ENCODE measurements at regions not wholly inside any gene's neighbourhood (a gene's known extent, or its start where the extent isn't known, plus 50 kb on each side); places are given as distances from the start of the nearest gene placed in this dataset.

DNA sequence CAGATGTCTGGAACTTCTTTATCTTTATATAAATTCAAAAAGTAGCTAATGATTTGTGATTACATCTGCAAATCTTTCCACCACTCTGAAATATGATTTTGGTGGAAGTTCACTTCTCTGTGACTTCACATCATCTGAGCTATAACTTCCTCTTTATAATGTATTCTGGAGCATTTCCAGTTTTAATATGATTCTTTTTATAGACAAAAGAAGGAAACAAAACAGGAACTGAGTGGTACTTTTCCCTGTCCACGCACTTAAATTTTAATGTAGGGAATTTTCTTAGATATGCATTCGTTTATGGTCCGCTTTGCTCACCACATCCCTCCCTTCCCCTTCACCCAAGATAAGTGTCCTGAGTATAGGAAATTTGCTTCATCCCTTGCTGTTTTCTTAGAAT lies 333.5 kb downstream of the CHSY3 start:
- Mint-ChIP-seq H3K4me3 (no peak overlapping the region), H3K4me1 (ENCODE audit: low read depth) (no peaks in the 10 kb centered on the region)
- no peaks in the 10 kb centered on the region for H3K4me1 ChIP-seq (ENCODE audit: insufficient read depth, low read length)

More for the DNA sequence above, 333.5 kb downstream of the CHSY3 start:
- TF ChIP-seq, protein P1, sequence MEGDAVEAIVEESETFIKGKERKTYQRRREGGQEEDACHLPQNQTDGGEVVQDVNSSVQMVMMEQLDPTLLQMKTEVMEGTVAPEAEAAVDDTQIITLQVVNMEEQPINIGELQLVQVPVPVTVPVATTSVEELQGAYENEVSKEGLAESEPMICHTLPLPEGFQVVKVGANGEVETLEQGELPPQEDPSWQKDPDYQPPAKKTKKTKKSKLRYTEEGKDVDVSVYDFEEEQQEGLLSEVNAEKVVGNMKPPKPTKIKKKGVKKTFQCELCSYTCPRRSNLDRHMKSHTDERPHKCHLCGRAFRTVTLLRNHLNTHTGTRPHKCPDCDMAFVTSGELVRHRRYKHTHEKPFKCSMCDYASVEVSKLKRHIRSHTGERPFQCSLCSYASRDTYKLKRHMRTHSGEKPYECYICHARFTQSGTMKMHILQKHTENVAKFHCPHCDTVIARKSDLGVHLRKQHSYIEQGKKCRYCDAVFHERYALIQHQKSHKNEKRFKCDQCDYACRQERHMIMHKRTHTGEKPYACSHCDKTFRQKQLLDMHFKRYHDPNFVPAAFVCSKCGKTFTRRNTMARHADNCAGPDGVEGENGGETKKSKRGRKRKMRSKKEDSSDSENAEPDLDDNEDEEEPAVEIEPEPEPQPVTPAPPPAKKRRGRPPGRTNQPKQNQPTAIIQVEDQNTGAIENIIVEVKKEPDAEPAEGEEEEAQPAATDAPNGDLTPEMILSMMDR (IDR thresholded peaks at IDR 0.05) = no peak
- Mint-ChIP-seq H3K36me3 (ENCODE audit: low read depth) (no peaks in the 10 kb centered on the region), H3K27ac (no peak overlapping the region), H3K9me3 (peaks cover 3% of the 10 kb centered on the region), H3K27me3 (peaks cover 12% of the 10 kb centered on the region)
- ATAC-seq (ENCODE audit: poor library complexity) (no peak), DNase-seq (no peak)
- H3K27me3 ChIP-seq (ENCODE audit: control insufficient read depth in 1 of 2, insufficient read depth in 2 of 2, low read length in 2 of 2) = no peaks in the 10 kb centered on the region
- POLR2A ChIA-PET = no interaction called here
- CTCF ChIA-PET = no interaction called here
- H3K9me3 ChIP-seq (ENCODE audit: control insufficient read depth in 1 of 2, insufficient read depth in 1 of 2, low read length in 2 of 2) = no peaks in the 10 kb centered on the region
- intact Hi-C loops (cut with DNase I, micrococcal nuclease) = no loop called here
- no peaks in the 10 kb centered on the region for H3K36me3 ChIP-seq (ENCODE audit: insufficient read depth, low read length)
- H3K27ac ChIP-seq (ENCODE audit: low read depth in 1 of 2, low read length in 2 of 2) = no peak overlapping the region
- no peak overlapping the region for H3K4me3 ChIP-seq (ENCODE audit: low read length)
